ENCODE measurements at regions not wholly inside any gene's neighbourhood (a gene's known extent, or its start where the extent isn't known, plus 50 kb on each side); places are given as distances from the start of the nearest gene placed in this dataset.

GRCh38 chr2:139000131-139000785, 220.1 kb upstream of the NXPH2 start:
- DNase-seq = no peak

GRCh38 chr2:138997856-138998517, 217.8 kb upstream of the NXPH2 start:
- no peak for DNase-seq

GRCh38 chr2:138997346-138997745, 217.2 kb upstream of the NXPH2 start:
- DNase-seq = no peak

- no peak for DNase-seq
Observed at GRCh38 chr2:138994502-138994901, 214.3 kb upstream of the NXPH2 start.

- DNase-seq = no peak
Observed at GRCh38 chr2:138985881-138986280, 205.7 kb upstream of the NXPH2 start.

- no peak for DNase-seq
Observed at GRCh38 chr2:138979131-138979785, 199.1 kb upstream of the NXPH2 start.

GRCh38 chr2:138974651-138975050, 194.5 kb upstream of the NXPH2 start:
- no peak for DNase-seq

GRCh38 chr2:138964418-138964817, 184.2 kb upstream of the NXPH2 start:
- no peak for DNase-seq

- no peak for DNase-seq
Observed at GRCh38 chr2:138962686-138963085, 182.5 kb upstream of the NXPH2 start.

GRCh38 chr2:138960191-138960590, 180.0 kb upstream of the NXPH2 start:
- no peak for DNase-seq

- no peak for DNase-seq
Observed at GRCh38 chr2:138959031-138959430, 178.8 kb upstream of the NXPH2 start.

GRCh38 chr2:138956116-138956515, 175.9 kb upstream of the NXPH2 start:
- no peak for DNase-seq

- DNase-seq = no peak
Observed at GRCh38 chr2:138950486-138950885, 170.3 kb upstream of the NXPH2 start.

GRCh38 chr2:138949517-138949916, 169.3 kb upstream of the NXPH2 start:
- DNase-seq = no peak

- DNase-seq = peak; percentile 5
Observed at GRCh38 chr2:138948070-138948539, 167.9 kb upstream of the NXPH2 start.

- no peak for DNase-seq
Observed at GRCh38 chr2:138943470-138943869, 163.3 kb upstream of the NXPH2 start.

- no peak for DNase-seq
Observed at GRCh38 chr2:138942466-138942865, 162.3 kb upstream of the NXPH2 start.

- DNase-seq = no peak
Observed at GRCh38 chr2:138931284-138932256, 151.4 kb upstream of the NXPH2 start.

GRCh38 chr2:138930571-138930970, 150.4 kb upstream of the NXPH2 start:
- no peak for DNase-seq

- no peak for DNase-seq
Observed at GRCh38 chr2:138928374-138929021, 148.3 kb upstream of the NXPH2 start.

- DNase-seq = no peak
Observed at GRCh38 chr2:138922973-138923563, 142.9 kb upstream of the NXPH2 start.

Data from occipital lobe (tissue), 1 donor.